HEK293 (cell line): ENCODE measurements at regions not wholly inside any gene's neighbourhood (a gene's known extent, or its start where the extent isn't known, plus 50 kb on each side); places are given as distances from the start of the nearest gene placed in this dataset.

Source experiments
- KLF10 ChIP-seq: fragments of 450-650 bp; IDR thresholded peaks from 2 replicates; pipeline ENCODE4 v1.5.1; 2018; ENCODE audit warnings: missing biosample characterization, mild to moderate bottlenecking, missing genetic modification characterization
- MYNN ChIP-seq: fragments of 450-650 bp; formaldehyde crosslinking; IDR thresholded peaks from 2 replicates; pipeline ENCODE4 v1.5.1; 2016; ENCODE audit warnings: missing biosample characterization, missing genetic modification characterization, borderline replicate concordance
- TCF7L2 ChIP-seq: IDR thresholded peaks from 2 replicates; pipeline ENCODE4 v1.6.1; 2011; ENCODE audit warnings: low read depth, mild to moderate bottlenecking, inconsistent platforms, low read length, moderate library complexity, borderline replicate concordance
- ZIC2 ChIP-seq: fragments of 450-650 bp; formaldehyde crosslinking; IDR thresholded peaks from 2 replicates; pipeline ENCODE4 v1.5.1; 2016; ENCODE audit warnings: missing biosample characterization, missing genetic modification characterization
- ZNF202 ChIP-seq: fragments of 450-650 bp; formaldehyde crosslinking; IDR thresholded peaks from 2 replicates; pipeline ENCODE4 v1.5.1; 2016; ENCODE audit warnings: missing biosample characterization, missing genetic modification characterization, borderline replicate concordance
- ZNF211 ChIP-seq: fragments of 450-650 bp; formaldehyde crosslinking; IDR thresholded peaks from 2 replicates; pipeline ENCODE4 v1.5.1; 2016; ENCODE audit warnings: low read depth, missing biosample characterization, missing genetic modification characterization
- ZNF768 ChIP-seq: fragments of 450-650 bp; formaldehyde crosslinking; IDR thresholded peaks from 2 replicates; pipeline ENCODE4 v1.5.1; 2018; ENCODE audit warnings: missing biosample characterization, mild to moderate bottlenecking, missing genetic modification characterization
- ZNF837 ChIP-seq: fragments of 450-650 bp; formaldehyde crosslinking; IDR thresholded peaks from 2 replicates; pipeline ENCODE4 v1.5.1; 2016; ENCODE audit warnings: missing biosample characterization, missing genetic modification characterization
- TF ChIP-seq, protein P1 (sequence below): fragments of 450-650 bp; formaldehyde crosslinking; IDR thresholded peaks from 2 replicates; pipeline ENCODE4 v1.5.1; 2016; ENCODE audit warnings: missing biosample characterization, missing genetic modification characterization
- TF ChIP-seq, protein P2 (sequence below): fragments of 450-650 bp; formaldehyde crosslinking; IDR thresholded peaks from 2 replicates; pipeline ENCODE4 v1.5.1; 2017; ENCODE audit warnings: missing biosample characterization, missing genetic modification characterization
- TF ChIP-seq, protein P3 (sequence below): fragments of 450-650 bp; formaldehyde crosslinking; IDR thresholded peaks from 2 replicates; pipeline ENCODE4 v1.5.1; 2016; ENCODE audit warnings: missing biosample characterization, missing genetic modification characterization

DNA sequence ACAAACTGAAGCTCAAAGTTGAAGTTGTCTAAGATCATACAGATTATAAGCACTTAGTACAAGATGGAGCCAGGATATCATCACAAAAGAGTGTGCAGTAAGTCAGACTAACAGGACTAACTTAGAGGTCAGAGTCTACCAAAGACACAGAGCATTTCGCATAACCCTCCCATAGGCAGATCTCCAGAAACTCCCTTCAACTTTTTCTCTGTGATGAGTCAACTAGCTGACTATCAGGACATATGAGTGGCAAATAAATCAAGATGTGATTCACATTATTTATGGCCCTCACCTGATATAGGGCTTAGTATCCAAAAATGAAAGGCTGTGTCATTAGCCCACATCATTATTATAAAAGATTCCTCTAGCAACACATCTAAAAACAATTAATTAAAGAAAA lies 484.6 kb downstream of the GALC start:
- TF ChIP-seq, protein P1, sequence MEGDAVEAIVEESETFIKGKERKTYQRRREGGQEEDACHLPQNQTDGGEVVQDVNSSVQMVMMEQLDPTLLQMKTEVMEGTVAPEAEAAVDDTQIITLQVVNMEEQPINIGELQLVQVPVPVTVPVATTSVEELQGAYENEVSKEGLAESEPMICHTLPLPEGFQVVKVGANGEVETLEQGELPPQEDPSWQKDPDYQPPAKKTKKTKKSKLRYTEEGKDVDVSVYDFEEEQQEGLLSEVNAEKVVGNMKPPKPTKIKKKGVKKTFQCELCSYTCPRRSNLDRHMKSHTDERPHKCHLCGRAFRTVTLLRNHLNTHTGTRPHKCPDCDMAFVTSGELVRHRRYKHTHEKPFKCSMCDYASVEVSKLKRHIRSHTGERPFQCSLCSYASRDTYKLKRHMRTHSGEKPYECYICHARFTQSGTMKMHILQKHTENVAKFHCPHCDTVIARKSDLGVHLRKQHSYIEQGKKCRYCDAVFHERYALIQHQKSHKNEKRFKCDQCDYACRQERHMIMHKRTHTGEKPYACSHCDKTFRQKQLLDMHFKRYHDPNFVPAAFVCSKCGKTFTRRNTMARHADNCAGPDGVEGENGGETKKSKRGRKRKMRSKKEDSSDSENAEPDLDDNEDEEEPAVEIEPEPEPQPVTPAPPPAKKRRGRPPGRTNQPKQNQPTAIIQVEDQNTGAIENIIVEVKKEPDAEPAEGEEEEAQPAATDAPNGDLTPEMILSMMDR (tag by site-specific recombination): no peak
- TF ChIP-seq ZNF211 (tag by site-specific recombination) (no peak), ZNF837 (tag by site-specific recombination) (no peak), ZIC2 (tag by site-specific recombination) (no peak), MYNN (tag by site-specific recombination) (no peak), ZNF202 (tag by site-specific recombination) (no peak), KLF10 (no peak), ZNF768 (tag by site-specific recombination) (no peak), TCF7L2 (no peak)
- TF ChIP-seq, protein P2, sequence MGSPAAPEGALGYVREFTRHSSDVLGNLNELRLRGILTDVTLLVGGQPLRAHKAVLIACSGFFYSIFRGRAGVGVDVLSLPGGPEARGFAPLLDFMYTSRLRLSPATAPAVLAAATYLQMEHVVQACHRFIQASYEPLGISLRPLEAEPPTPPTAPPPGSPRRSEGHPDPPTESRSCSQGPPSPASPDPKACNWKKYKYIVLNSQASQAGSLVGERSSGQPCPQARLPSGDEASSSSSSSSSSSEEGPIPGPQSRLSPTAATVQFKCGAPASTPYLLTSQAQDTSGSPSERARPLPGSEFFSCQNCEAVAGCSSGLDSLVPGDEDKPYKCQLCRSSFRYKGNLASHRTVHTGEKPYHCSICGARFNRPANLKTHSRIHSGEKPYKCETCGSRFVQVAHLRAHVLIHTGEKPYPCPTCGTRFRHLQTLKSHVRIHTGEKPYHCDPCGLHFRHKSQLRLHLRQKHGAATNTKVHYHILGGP (tag by site-specific recombination): no peak
- TF ChIP-seq, protein P3, sequence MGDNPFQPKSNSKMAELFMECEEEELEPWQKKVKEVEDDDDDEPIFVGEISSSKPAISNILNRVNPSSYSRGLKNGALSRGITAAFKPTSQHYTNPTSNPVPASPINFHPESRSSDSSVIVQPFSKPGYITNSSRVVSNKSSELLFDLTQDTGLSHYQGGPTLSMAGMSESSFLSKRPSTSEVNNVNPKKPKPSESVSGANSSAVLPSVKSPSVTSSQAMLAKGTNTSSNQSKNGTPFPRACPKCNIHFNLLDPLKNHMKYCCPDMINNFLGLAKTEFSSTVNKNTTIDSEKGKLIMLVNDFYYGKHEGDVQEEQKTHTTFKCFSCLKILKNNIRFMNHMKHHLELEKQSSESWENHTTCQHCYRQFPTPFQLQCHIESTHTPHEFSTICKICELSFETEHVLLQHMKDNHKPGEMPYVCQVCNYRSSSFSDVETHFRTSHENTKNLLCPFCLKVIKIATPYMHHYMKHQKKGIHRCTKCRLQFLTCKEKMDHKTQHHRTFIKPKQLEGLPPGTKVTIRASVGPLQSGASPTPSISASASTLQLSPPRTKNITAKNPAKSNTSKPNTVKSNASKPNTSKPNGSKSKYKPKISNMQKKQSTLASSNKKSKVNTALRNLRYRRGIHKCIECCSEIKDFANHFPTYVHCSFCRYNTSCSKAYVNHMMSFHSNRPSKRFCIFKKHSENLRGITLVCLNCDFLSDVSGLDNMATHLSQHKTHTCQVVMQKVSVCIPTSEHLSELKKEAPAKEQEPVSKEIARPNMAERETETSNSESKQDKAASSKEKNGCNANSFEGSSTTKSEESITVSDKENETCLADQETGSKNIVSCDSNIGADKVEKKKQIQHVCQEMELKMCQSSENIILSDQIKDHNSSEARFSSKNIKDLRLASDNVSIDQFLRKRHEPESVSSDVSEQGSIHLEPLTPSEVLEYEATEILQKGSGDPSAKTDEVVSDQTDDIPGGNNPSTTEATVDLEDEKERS: no peak
